ENCODE measurements at regions not wholly inside any gene's neighbourhood (a gene's known extent, or its start where the extent isn't known, plus 50 kb on each side); places are given as distances from the start of the nearest gene placed in this dataset.
"Not testable (repeated sequence)": the region's sequence is repeated elsewhere in the genome, so short reads cannot be mapped to it uniquely, and the experiment has no call there.

- intact Hi-C loops (cut with micrococcal nuclease) = not testable (repeated sequence)
Measured at GRCh38 chr4:154907345-154908045, 126.4 kb downstream of the RBM46 start.

GRCh38 chr4:154908168-154908567, 127.1 kb downstream of the RBM46 start:
- intact Hi-C loops (cut with micrococcal nuclease) = no loop called here

- intact Hi-C loops (cut with micrococcal nuclease) = no loop called here
Measured at GRCh38 chr4:154911097-154911496, 130.0 kb downstream of the RBM46 start.

GRCh38 chr4:154911608-154912098, 130.6 kb downstream of the RBM46 start:
- intact Hi-C loops (cut with micrococcal nuclease) = no loop called here

- intact Hi-C loops (cut with micrococcal nuclease) = no loop called here
Measured at GRCh38 chr4:154916068-154916467, 135.0 kb downstream of the RBM46 start.

GRCh38 chr4:154927126-154927680, 146.1 kb downstream of the RBM46 start:
- intact Hi-C loops (cut with micrococcal nuclease) = no loop called here

- intact Hi-C loops (cut with micrococcal nuclease) = no loop called here
Measured at GRCh38 chr4:154928640-154929257, 147.7 kb downstream of the RBM46 start.

GRCh38 chr4:154936873-154937272, 155.8 kb downstream of the RBM46 start:
- intact Hi-C loops (cut with micrococcal nuclease) = no loop called here

GRCh38 chr4:154939851-154940250, 158.8 kb downstream of the RBM46 start:
- intact Hi-C loops (cut with micrococcal nuclease) = no loop called here

- intact Hi-C loops (cut with micrococcal nuclease) = no loop called here
Measured at GRCh38 chr4:154942176-154942575, 161.1 kb downstream of the RBM46 start.

- intact Hi-C loops (cut with micrococcal nuclease) = no loop called here
Measured at GRCh38 chr4:154944996-154945395, 163.9 kb downstream of the RBM46 start.

- intact Hi-C loops (cut with micrococcal nuclease) = no loop called here
Measured at GRCh38 chr4:154946113-154946512, 165.0 kb downstream of the RBM46 start.

GRCh38 chr4:154953691-154954090, 172.6 kb downstream of the RBM46 start:
- intact Hi-C loops (cut with micrococcal nuclease) = no loop called here

GRCh38 chr4:154954117-154954516, 173.0 kb downstream of the RBM46 start:
- intact Hi-C loops (cut with micrococcal nuclease) = no loop called here

GRCh38 chr4:154958121-154958520, 177.0 kb downstream of the RBM46 start:
- intact Hi-C loops (cut with micrococcal nuclease) = no loop called here

GRCh38 chr4:154958621-154959358, 177.7 kb downstream of the RBM46 start:
- intact Hi-C loops (cut with micrococcal nuclease) = no loop called here

- intact Hi-C loops (cut with micrococcal nuclease) = no loop called here
Measured at GRCh38 chr4:154959756-154960155, 178.7 kb downstream of the RBM46 start.

- intact Hi-C loops (cut with micrococcal nuclease) = no loop called here
Measured at GRCh38 chr4:154960476-154960875, 179.4 kb downstream of the RBM46 start.

- intact Hi-C loops (cut with micrococcal nuclease) = no loop called here
Measured at GRCh38 chr4:154961263-154961662, 180.2 kb downstream of the RBM46 start.

- intact Hi-C loops (cut with micrococcal nuclease) = no loop called here
Measured at GRCh38 chr4:154973244-154974035, 192.4 kb downstream of the RBM46 start.

- intact Hi-C loops (cut with micrococcal nuclease) = no loop called here
Measured at GRCh38 chr4:154977228-154977627, 196.2 kb downstream of the RBM46 start.

All from T-helper 2 cell treated with Interferon-gamma antibody and Interleukin-4, amounts not matched to agents 100 ng/mL and 5 ng/mL, for 36 hours (primary cell).